SH-SY5Y (cell line): ENCODE measurements at regions not wholly inside any gene's neighbourhood (a gene's known extent, or its start where the extent isn't known, plus 50 kb on each side); places are given as distances from the start of the nearest gene placed in this dataset.

Source experiments
- GATA2 ChIP-seq: IDR thresholded peaks from 2 replicates; pipeline ENCODE4 v1.6.1; 2011; ENCODE audit warnings: mild to moderate bottlenecking, low read depth, low read length
- GATA3 ChIP-seq: IDR thresholded peaks from 2 replicates; pipeline ENCODE4 v1.6.1; 2011; ENCODE audit warnings: low read depth, mild to moderate bottlenecking, low read length, moderate library complexity

GRCh38 chr4:173675446-173675845, 145.4 kb upstream of the HAND2 start:
- TF ChIP-seq GATA2 (no peak), GATA3 (no peak)

GRCh38 chr4:173669460-173670179, 139.6 kb upstream of the HAND2 start:
- no peak for TF ChIP-seq GATA2
- TF ChIP-seq GATA3, result no peak

GRCh38 chr4:173661001-173661400, 131.0 kb upstream of the HAND2 start:
- TF ChIP-seq GATA2, result no peak
- TF ChIP-seq GATA3, result no peak

GRCh38 chr4:173656898-173657297, 126.9 kb upstream of the HAND2 start:
- TF ChIP-seq GATA3, result no peak
- TF ChIP-seq GATA2, result no peak

GRCh38 chr4:173652283-173652931, 122.4 kb upstream of the HAND2 start:
- no peak for TF ChIP-seq GATA3
- TF ChIP-seq GATA2, result no peak

GRCh38 chr4:173651651-173652282, 121.7 kb upstream of the HAND2 start:
- TF ChIP-seq GATA2 (no peak), GATA3 (no peak)

- TF ChIP-seq GATA2, result peak; percentile 100
- peak; percentile 100 for TF ChIP-seq GATA3
Measured at GRCh38 chr4:173647902-173648301, 117.9 kb upstream of the HAND2 start.

GRCh38 chr4:173642509-173642908, 112.5 kb upstream of the HAND2 start:
- TF ChIP-seq GATA2 (no peak), GATA3 (no peak)

GRCh38 chr4:173635395-173635794, 105.4 kb upstream of the HAND2 start:
- TF ChIP-seq GATA3, result no peak
- TF ChIP-seq GATA2, result no peak

- TF ChIP-seq GATA3 (no peak), GATA2 (no peak)
Measured at GRCh38 chr4:173626277-173626676, 96.2 kb upstream of the HAND2 start.

GRCh38 chr4:173609158-173609557, 79.1 kb upstream of the HAND2 start:
- TF ChIP-seq GATA2 (no peak), GATA3 (no peak)

GRCh38 chr4:173591760-173592159, 61.7 kb upstream of the HAND2 start:
- TF ChIP-seq GATA2 (no peak), GATA3 (no peak)

GRCh38 chr4:173590697-173591096, 60.7 kb upstream of the HAND2 start:
- TF ChIP-seq GATA2 (no peak), GATA3 (no peak)

- no peak for TF ChIP-seq GATA3
- no peak for TF ChIP-seq GATA2
Measured at GRCh38 chr4:173585876-173586572, 56.0 kb upstream of the HAND2 start.
